WTC11 (cell line): ENCODE measurements at regions not wholly inside any gene's neighbourhood (a gene's known extent, or its start where the extent isn't known, plus 50 kb on each side); places are given as distances from the start of the nearest gene placed in this dataset.

Experiments used
- ATAC-seq: fragments of 200-7000 bp; cut with Tn5 transposase; 2 replicates; pipeline ENCODE4 v1.10.0; 2021; ENCODE audit warnings: mild to moderate bottlenecking, moderate library complexity
- CTCF ChIA-PET: fragments of 300-600 bp; sonication (Branson Sonifier 250); formaldehyde crosslinking; loops from one replicate; lab custom pipeline; 2021; ENCODE audit warnings: antibody characterized with exemption; lab: Charles Lee
- POLR2A ChIA-PET: fragments of 350-600 bp; sonication (Branson Sonifier 250); formaldehyde crosslinking; loops from one replicate; lab custom pipeline; 2021; ENCODE audit warnings: antibody characterized with exemption; lab: Charles Lee
- DNase-seq: peaks from one replicate; pipeline ENCODE4 v3.0.0; 2021; ENCODE audit warnings: low spot score
- H3K27ac Mint-ChIP-seq: 2 replicates; pipeline ENCODE4 v1.8.0; 2021; ENCODE audit warnings: mixed read lengths
- H3K27me3 Mint-ChIP-seq: 2 replicates; pipeline ENCODE4 v1.8.0; 2021; ENCODE audit warnings: low read depth, mild to moderate bottlenecking, moderate library complexity, mixed read lengths
- H3K36me3 Mint-ChIP-seq: 2 replicates; pipeline ENCODE4 v1.8.0; 2021; ENCODE audit warnings: mixed read lengths
- H3K4me1 Mint-ChIP-seq: 2 replicates; pipeline ENCODE4 v1.8.0; 2022; ENCODE audit warnings: mixed read lengths
- H3K4me3 Mint-ChIP-seq: 2 replicates; pipeline ENCODE4 v1.8.0; 2021; ENCODE audit warnings: mild to moderate bottlenecking, moderate library complexity, mixed read lengths
- H3K9me3 Mint-ChIP-seq: 2 replicates; pipeline ENCODE4 v1.8.0; 2021; ENCODE audit warnings: mixed read lengths
- AFF4 ChIP-seq: sonication (generic); formaldehyde crosslinking; IDR thresholded peaks from 2 replicates; pipeline ENCODE4 v1.8.1; 2023; ENCODE audit warnings: mild to moderate bottlenecking, missing genetic modification reagents, borderline replicate concordance
- ATF3 ChIP-seq: sonication (generic); formaldehyde crosslinking; conservative IDR thresholded peaks from 2 replicates; pipeline ENCODE4 v1.8.1; 2022; ENCODE audit warnings: mild to moderate bottlenecking, missing genetic modification reagents
- E2F1 ChIP-seq: sonication (generic); formaldehyde crosslinking; IDR thresholded peaks from 2 replicates; pipeline ENCODE4 v1.8.0; 2022; ENCODE audit warnings: mild to moderate bottlenecking, missing genetic modification reagents
- E2F5 ChIP-seq: sonication (generic); formaldehyde crosslinking; IDR thresholded peaks from 2 replicates; pipeline ENCODE4 v1.8.1; 2022; ENCODE audit warnings: mild to moderate bottlenecking, moderate library complexity, missing genetic modification reagents
- FOXK1 ChIP-seq: sonication (generic); formaldehyde crosslinking; IDR thresholded peaks from 2 replicates; pipeline ENCODE4 v1.8.0; 2022; ENCODE audit warnings: mild to moderate bottlenecking, moderate library complexity, missing genetic modification reagents
- FOXP4 ChIP-seq: sonication (generic); formaldehyde crosslinking; IDR thresholded peaks from 2 replicates; pipeline ENCODE4 v1.8.0; 2022; ENCODE audit warnings: mild to moderate bottlenecking, missing genetic modification reagents
- GABPB1 ChIP-seq: sonication (generic); formaldehyde crosslinking; IDR thresholded peaks from 2 replicates; pipeline ENCODE4 v1.8.1; 2023; ENCODE audit warnings: mild to moderate bottlenecking, missing genetic modification reagents
- IRF1 ChIP-seq: sonication (generic); formaldehyde crosslinking; IDR thresholded peaks from 2 replicates; pipeline ENCODE4 v1.8.0; 2023; ENCODE audit warnings: missing genetic modification reagents
- IRF2 ChIP-seq: sonication (generic); formaldehyde crosslinking; IDR thresholded peaks from 2 replicates; pipeline ENCODE4 v1.8.0; 2022; ENCODE audit warnings: low read depth, missing genetic modification reagents, borderline replicate concordance
- JUN ChIP-seq: sonication (generic); formaldehyde crosslinking; IDR thresholded peaks from 2 replicates; pipeline ENCODE4 v1.8.0; 2023; ENCODE audit warnings: mild to moderate bottlenecking, missing genetic modification reagents
- MLX ChIP-seq: sonication (generic); formaldehyde crosslinking; IDR thresholded peaks from 2 replicates; pipeline ENCODE4 v1.8.1; 2023; ENCODE audit warnings: mild to moderate bottlenecking, missing genetic modification reagents, moderate library complexity
- NR3C1 ChIP-seq: sonication (generic); formaldehyde crosslinking; conservative IDR thresholded peaks from 2 replicates; pipeline ENCODE4 v1.8.1; 2023; ENCODE audit warnings: low read depth, mild to moderate bottlenecking, missing genetic modification reagents
- PREB ChIP-seq: sonication (generic); formaldehyde crosslinking; IDR thresholded peaks from 2 replicates; pipeline ENCODE4 v1.8.1; 2022; ENCODE audit warnings: mild to moderate bottlenecking, missing genetic modification reagents, moderate library complexity, borderline replicate concordance
- SMAD3 ChIP-seq: sonication (generic); formaldehyde crosslinking; IDR thresholded peaks from 2 replicates; pipeline ENCODE4 v1.8.0; 2022; ENCODE audit warnings: missing genetic modification reagents, mild to moderate bottlenecking, borderline replicate concordance
- SP1 ChIP-seq: sonication (generic); formaldehyde crosslinking; conservative IDR thresholded peaks from 2 replicates; pipeline ENCODE4 v1.8.1; 2022; ENCODE audit warnings: missing genetic modification reagents
- TCF7 ChIP-seq: sonication (generic); formaldehyde crosslinking; IDR thresholded peaks from 2 replicates; pipeline ENCODE4 v1.8.0; 2022; ENCODE audit warnings: mild to moderate bottlenecking, low read depth, missing genetic modification reagents, moderate library complexity
- USF2 ChIP-seq: sonication (generic); formaldehyde crosslinking; IDR thresholded peaks from 2 replicates; pipeline ENCODE4 v1.8.1; 2023; ENCODE audit warnings: mild to moderate bottlenecking, missing genetic modification reagents, moderate library complexity
- ZBTB43 ChIP-seq: sonication (generic); formaldehyde crosslinking; IDR thresholded peaks from 2 replicates; pipeline ENCODE4 v1.8.1; 2023; ENCODE audit warnings: mild to moderate bottlenecking, missing genetic modification reagents
- ZNF317 ChIP-seq: sonication (generic); formaldehyde crosslinking; IDR thresholded peaks from 2 replicates; pipeline ENCODE4 v1.8.1; 2023; ENCODE audit warnings: low read depth, mild to moderate bottlenecking, moderate library complexity, missing genetic modification reagents, borderline replicate concordance
- ZSCAN18 ChIP-seq: fragments of 250-450 bp; sonication (Bioruptor Pico); IDR thresholded peaks from 2 replicates; pipeline ENCODE4 v2.1.2; 2022; ENCODE audit warnings: mild to moderate bottlenecking, moderate library complexity

- TF ChIP-seq AFF4 (CRISPR knock-in tag) (no peak), E2F5 (CRISPR knock-in tag) (no peak), GABPB1 (CRISPR knock-in tag) (no peak), TCF7 (no peak), NR3C1 (CRISPR knock-in tag) (no peak), ATF3 (CRISPR knock-in tag) (no peak), FOXK1 (no peak)
Measured at GRCh38 chr16:49093939-49094338, 187.7 kb downstream of the CBLN1 start (continued).

GRCh38 chr16:49092704-49093103 lies 188.9 kb downstream of the CBLN1 start:
- H3K4me3 Mint-ChIP-seq, result no peak overlapping the region
- H3K9me3 Mint-ChIP-seq, result no peaks in the 10 kb centered on the region
- ATAC-seq (no peak), DNase-seq (no peak)
- H3K36me3 Mint-ChIP-seq, result no peaks in the 10 kb centered on the region
- peaks cover 7% of the 10 kb centered on the region; the same call in 1 of the 2 replicates for H3K4me1 Mint-ChIP-seq
- no peak overlapping the region for H3K27ac Mint-ChIP-seq
- CTCF ChIA-PET, result no interaction called here
- no peak for TF ChIP-seq ZSCAN18 (CRISPR knock-in tag)
- TF ChIP-seq IRF1 (CRISPR knock-in tag), result no peak
- no peak for TF ChIP-seq ZBTB43 (CRISPR knock-in tag)
- no peak for TF ChIP-seq E2F1 (CRISPR knock-in tag)
- TF ChIP-seq SP1 (CRISPR knock-in tag), result no peak
- TF ChIP-seq JUN (CRISPR knock-in tag), result no peak
- TF ChIP-seq FOXP4 (CRISPR knock-in tag), result no peak
- no peak for TF ChIP-seq E2F5 (CRISPR knock-in tag)
- no peak for TF ChIP-seq IRF2 (CRISPR knock-in tag)
- TF ChIP-seq PREB, result no peak
- TF ChIP-seq MLX, result no peak
- TF ChIP-seq USF2, result no peak
- no peak for TF ChIP-seq ZNF317 (CRISPR knock-in tag)
- no peak for TF ChIP-seq SMAD3 (CRISPR knock-in tag)
- POLR2A ChIA-PET, result no interaction called here
- no peaks in the 10 kb centered on the region for H3K27me3 Mint-ChIP-seq
